Panc1 (cell line): ENCODE measurements at regions not wholly inside any gene's neighbourhood (a gene's known extent, or its start where the extent isn't known, plus 50 kb on each side); places are given as distances from the start of the nearest gene placed in this dataset.

Source experiments
- ATAC-seq: fragments of 200-7000 bp; cut with Tn5 transposase; 2 replicates; pipeline ENCODE4 v1.9.1; 2020; ENCODE audit warnings: mild to moderate bottlenecking, moderate library complexity
- BruUV-seq: library from RNA; stranded (reverse); fragments of 400-500 nt; replicated peaks from 2 replicates; lab custom pipeline; 2021; lab: Mats Ljungman, UMichigan
- CTCF ChIA-PET: fragments of 300-600 bp; sonication (Branson Sonifier 250); formaldehyde crosslinking; loops from one replicate; lab custom pipeline; 2022; ENCODE audit warnings: antibody characterized with exemption; lab: Charles Lee
- POLR2A ChIA-PET: fragments of 300-600 bp; sonication (Branson Sonifier 250); formaldehyde crosslinking; loops from one replicate; lab custom pipeline; 2022; ENCODE audit warnings: antibody characterized with exemption; lab: Charles Lee
- DNase-seq: peaks from one replicate; pipeline ENCODE4 v3.0.0-alpha.2; 2010; ENCODE audit warnings: low read depth, low spot score
- H3K27ac ChIP-seq: 2 replicates; pipeline ENCODE4 v1.5.1; 2011; ENCODE audit warnings: mild to moderate bottlenecking, low read length, inconsistent platforms
- H3K27me3 ChIP-seq: fragments of 200-500 bp; sonication (Bioruptor generic); 2 replicates; pipeline ENCODE4 v1.6.0; 2014; ENCODE audit warnings: low read length, inconsistent platforms; ENCODE audit not compliant: control insufficient read depth, insufficient read depth
- H3K36me3 ChIP-seq: fragments of 200-500 bp; sonication (Bioruptor generic); 2 replicates; pipeline ENCODE4 v1.5.1; 2014; ENCODE audit warnings: inconsistent platforms, mild to moderate bottlenecking, low read length, moderate library complexity; ENCODE audit not compliant: control insufficient read depth, insufficient read depth
- H3K4me1 ChIP-seq: 2 replicates; pipeline ENCODE4 v1.5.1; 2011; ENCODE audit warnings: inconsistent platforms, mild to moderate bottlenecking, low read length, moderate library complexity; ENCODE audit not compliant: control insufficient read depth, insufficient read depth
- H3K4me3 ChIP-seq, 2 experiments: 2 replicates each; pipeline ENCODE4 v1.5.1; 2011 to 2012; ENCODE audit warnings: low read depth in 2 of 2, low read length in 2 of 2, mild to moderate bottlenecking in 2 of 2, inconsistent platforms in 1 of 2, moderate library complexity in 1 of 2
- H3K9me3 ChIP-seq: fragments of 200-500 bp; sonication (Bioruptor generic); 2 replicates; pipeline ENCODE4 v1.5.1; 2014; ENCODE audit warnings: low read depth, mild to moderate bottlenecking, inconsistent platforms, low read length, moderate library complexity; ENCODE audit not compliant: control insufficient read depth, insufficient read depth
- CTCF ChIP-seq: fragments of 450-650 bp; IDR thresholded peaks from 2 replicates; pipeline ENCODE4 v1.5.1; 2017; ENCODE audit warnings: mild to moderate bottlenecking
- POLR2AphosphoS5 ChIP-seq: IDR thresholded peaks from 2 replicates; pipeline ENCODE4 v1.6.1; 2012; ENCODE audit warnings: mild to moderate bottlenecking, low read depth, low read length, moderate library complexity
- REST ChIP-seq, 2 experiments: IDR thresholded peaks; 2 replicates each; pipeline ENCODE4 v1.6.1; 2011 to 2012; ENCODE audit warnings: low read depth in 2 of 2, control low read depth in 1 of 2, low read length in 1 of 2, mild to moderate bottlenecking in 1 of 2, moderate library complexity in 1 of 2; ENCODE audit not compliant: insufficient read depth in 1 of 2
- SIN3A ChIP-seq: IDR thresholded peaks from 2 replicates; pipeline ENCODE4 v1.6.1; 2012; ENCODE audit warnings: low read depth, mild to moderate bottlenecking, low read length, moderate library complexity, borderline replicate concordance; ENCODE audit not compliant: insufficient read depth
- TCF7L2 ChIP-seq: IDR thresholded peaks from 2 replicates; pipeline ENCODE4 v1.6.1; 2011; ENCODE audit warnings: mild to moderate bottlenecking, low read depth, low read length, inconsistent platforms
- in situ Hi-C: cut with HindIII; loops from 2 replicates; pipeline ENCODE4 v1.10.0; 2016; ENCODE audit warnings: low sequenced_read_pairs, low pct_unique_long_range_greater_than_20kb
- intact Hi-C: fragments of 100-400 bp; cut with micrococcal nuclease; formaldehyde crosslinking; loops from one replicate; pipeline ENCODE4 v1.10.0; 2022; ENCODE audit not compliant: unreplicated experiment

- no TSS peak for BruUV-seq
- CTCF ChIA-PET = no interaction called here
- H3K27me3 ChIP-seq = peaks cover 7% of the 10 kb centered on the region; the same call in 1 of the 2 replicates
These were observed 140.1 kb upstream of the SPACA1 start for GRCh38 chr6:87907521-87907920.

GRCh38 chr6:87905101-87905641 lies 142.5 kb upstream of the SPACA1 start:
- intact Hi-C loops = no loop called here
- ATAC-seq (no peak), DNase-seq (no peak)
- BruUV-seq = no TSS peak
- no peaks in the 10 kb centered on the region for H3K9me3 ChIP-seq
- TF ChIP-seq SIN3A = no peak
- no peak for TF ChIP-seq TCF7L2
- no peak for TF ChIP-seq POLR2AphosphoS5
- no peak for TF ChIP-seq REST (IDR thresholded peaks at IDR 0.05; ENCODE audit: insufficient read depth in 1 of 2, low read depth in 2 of 2, low read length in 1 of 2)
- TF ChIP-seq CTCF = no peak
- no peaks in the 10 kb centered on the region for H3K4me1 ChIP-seq
- H3K27me3 ChIP-seq = peaks cover 7% of the 10 kb centered on the region; the same call in 1 of the 2 replicates
- CTCF ChIA-PET = no interaction called here
- no peaks in the 10 kb centered on the region for H3K36me3 ChIP-seq
- in situ Hi-C loops = no loop called here
- POLR2A ChIA-PET = no interaction called here
- H3K4me3 ChIP-seq = no peak overlapping the region
- H3K27ac ChIP-seq = no peak overlapping the region

More at GRCh38 chr6:87907521-87907920, 140.1 kb upstream of the SPACA1 start:
- ATAC-seq (no peak), DNase-seq (no peak)
- H3K27ac ChIP-seq = no peak overlapping the region
- in situ Hi-C loops (no loop called here), intact Hi-C loops (no loop called here)
- H3K4me1 ChIP-seq = no peaks in the 10 kb centered on the region
- TF ChIP-seq SIN3A (no peak), REST (IDR thresholded peaks at IDR 0.05; ENCODE audit: insufficient read depth in 1 of 2, low read depth in 2 of 2, low read length in 1 of 2) (no peak), TCF7L2 (no peak), POLR2AphosphoS5 (no peak), CTCF (no peak)
- no peaks in the 10 kb centered on the region for H3K9me3 ChIP-seq
- H3K36me3 ChIP-seq = no peaks in the 10 kb centered on the region
- H3K4me3 ChIP-seq = no peak overlapping the region
- POLR2A ChIA-PET = no interaction called here
